HUES48 (cell line): ENCODE measurements at regions not wholly inside any gene's neighbourhood (a gene's known extent, or its start where the extent isn't known, plus 50 kb on each side); places are given as distances from the start of the nearest gene placed in this dataset.

ENCODE experiments used
- H3K27ac ChIP-seq: one replicate; pipeline ENCODE4 v1.7.0; 2013; ENCODE audit warnings: low read depth, low read length, inconsistent platforms
- H3K27me3 ChIP-seq: 2 replicates; pipeline ENCODE4 v1.6.1; 2013; ENCODE audit warnings: mild to moderate bottlenecking, low read length; ENCODE audit not compliant: control insufficient read depth, insufficient read depth
- H3K36me3 ChIP-seq: 2 replicates; pipeline ENCODE4 v1.6.1; 2013; ENCODE audit warnings: low read length; ENCODE audit not compliant: control insufficient read depth, insufficient read depth
- H3K4me1 ChIP-seq: 2 replicates; pipeline ENCODE4 v1.6.1; 2013; ENCODE audit warnings: mild to moderate bottlenecking, low read length; ENCODE audit not compliant: control insufficient read depth, insufficient read depth
- H3K4me3 ChIP-seq: 2 replicates; pipeline ENCODE4 v1.5.1; 2013; ENCODE audit warnings: mild to moderate bottlenecking, low read depth, low read length
- H3K9ac ChIP-seq: 2 replicates; pipeline ENCODE4 v1.6.1; 2013; ENCODE audit warnings: mild to moderate bottlenecking, low read depth, low read length, moderate library complexity
- H3K9me3 ChIP-seq: 2 replicates; pipeline ENCODE4 v1.6.1; 2013; ENCODE audit warnings: low read length; ENCODE audit not compliant: control insufficient read depth, insufficient read depth

DNA sequence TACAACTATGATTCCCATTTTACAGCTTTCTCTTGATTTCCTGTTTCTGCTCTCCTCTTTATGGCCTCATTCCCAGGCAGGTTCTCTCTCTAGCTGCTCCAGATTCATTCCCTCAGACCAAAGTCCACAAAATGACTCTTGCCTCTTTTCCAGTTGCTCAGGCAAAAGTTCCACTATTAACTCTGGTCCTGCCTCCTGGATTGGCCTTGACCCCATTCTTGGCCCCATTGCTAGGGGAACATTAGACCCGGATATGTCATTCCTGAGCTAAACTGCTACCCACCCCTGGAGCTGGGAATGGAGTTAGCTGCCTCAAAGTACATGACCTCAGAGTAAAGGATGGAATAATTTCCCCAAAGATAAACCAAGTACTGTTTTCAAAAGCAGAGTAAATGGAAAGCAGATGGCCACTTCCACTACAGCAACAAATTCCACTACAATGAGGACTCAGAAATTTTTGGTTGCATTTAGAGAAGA is 73.0 kb upstream of the GAP43 start:
- H3K9ac ChIP-seq: no peak overlapping the region
- peaks cover 15% of the 10 kb centered on the region for H3K4me1 ChIP-seq
- H3K27me3 ChIP-seq: no peaks in the 10 kb centered on the region
- H3K36me3 ChIP-seq: no peaks in the 10 kb centered on the region
- 0 out of 2 replicates have a peak, but pooled peaks cover 3% of the 10 kb centered on the region for H3K9me3 ChIP-seq
- no peak overlapping the region for H3K4me3 ChIP-seq
- no peak overlapping the region for H3K27ac ChIP-seq

DNA sequence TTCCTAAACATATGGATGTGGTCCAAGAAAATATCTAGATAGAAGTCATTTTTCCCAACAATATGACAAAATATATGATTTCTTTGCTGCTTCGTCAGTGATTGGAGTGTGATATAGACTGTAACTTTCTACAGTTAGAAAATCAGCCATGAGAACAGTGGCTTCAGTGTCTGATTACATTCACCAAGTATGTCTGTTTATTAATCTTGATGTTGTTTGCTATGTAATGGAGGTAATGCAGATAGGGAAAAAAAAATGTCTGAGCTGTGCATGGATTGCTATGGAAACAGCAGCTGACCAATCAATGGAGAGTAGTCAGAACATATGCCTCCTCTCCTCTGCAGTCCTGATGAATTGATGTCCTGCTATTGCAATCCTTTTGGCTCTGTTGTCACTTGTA is 72.3 kb upstream of the GAP43 start:
- no peak overlapping the region for H3K4me3 ChIP-seq
- H3K27ac ChIP-seq: no peak overlapping the region
- H3K4me1 ChIP-seq: peaks cover 18% of the 10 kb centered on the region
- H3K9ac ChIP-seq: no peak overlapping the region
- H3K9me3 ChIP-seq: 0 out of 2 replicates have a peak, but pooled peaks cover 3% of the 10 kb centered on the region
- no peaks in the 10 kb centered on the region for H3K27me3 ChIP-seq
- no peaks in the 10 kb centered on the region for H3K36me3 ChIP-seq

DNA sequence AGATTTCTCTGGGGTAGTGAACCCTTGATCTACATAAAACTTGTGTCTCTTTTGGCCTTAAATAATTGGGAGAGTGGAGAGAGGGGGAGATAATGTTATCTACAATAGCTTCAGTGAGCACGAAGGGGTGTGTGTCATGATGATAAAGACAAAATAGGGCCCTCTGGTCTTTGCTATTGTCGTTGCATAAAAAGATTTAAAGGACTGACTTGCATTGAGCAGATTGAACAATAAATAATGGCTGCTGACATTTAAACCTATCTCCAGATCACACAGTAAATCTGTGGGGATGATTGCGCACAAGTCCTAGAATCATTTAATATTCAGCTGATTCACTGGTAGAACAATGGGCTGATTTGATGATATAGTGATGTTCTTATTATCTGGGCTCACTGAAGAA is 71.3 kb upstream of the GAP43 start:
- H3K27me3 ChIP-seq: no peaks in the 10 kb centered on the region
- H3K36me3 ChIP-seq: no peaks in the 10 kb centered on the region
- no peak overlapping the region for H3K27ac ChIP-seq
- no peak overlapping the region for H3K4me3 ChIP-seq
- 0 out of 2 replicates have a peak, but pooled peaks cover 3% of the 10 kb centered on the region for H3K9me3 ChIP-seq
- H3K4me1 ChIP-seq: peaks cover 24% of the 10 kb centered on the region
- no peak overlapping the region for H3K9ac ChIP-seq

DNA sequence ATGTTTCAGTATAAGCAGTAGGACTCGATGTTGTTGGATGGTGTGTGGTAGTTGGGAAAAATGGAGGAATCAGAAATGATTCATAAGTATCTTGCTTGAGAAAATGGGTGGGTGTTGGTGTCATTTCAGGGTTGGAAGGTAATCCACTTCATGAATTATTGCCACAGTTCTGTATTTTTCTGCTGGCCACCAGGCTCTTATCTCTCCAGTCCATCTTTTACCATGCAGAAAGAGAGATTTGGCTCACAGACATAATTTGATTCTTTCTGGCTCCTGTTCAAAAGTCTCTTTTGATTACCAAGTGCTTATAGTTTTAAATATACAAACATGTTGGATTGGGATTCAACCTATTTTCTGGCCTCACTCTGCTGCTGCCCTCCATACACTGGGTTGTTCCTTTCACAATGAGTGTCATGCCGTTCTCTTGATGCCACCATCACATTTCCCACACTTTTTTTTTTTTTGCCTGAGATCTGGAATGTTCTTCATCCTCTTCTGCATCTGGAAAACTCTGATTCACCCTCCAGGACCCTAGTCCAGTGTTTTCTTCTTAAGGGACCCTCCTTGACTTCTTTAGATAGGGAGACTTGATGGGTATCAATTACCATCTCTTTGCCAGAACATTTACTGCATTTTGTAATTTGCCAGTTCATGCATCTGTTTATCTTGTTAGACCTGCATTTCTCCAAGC is 69.4 kb upstream of the GAP43 start:
- Histone ChIP-seq H3K4me1 (peaks cover 24% of the 10 kb centered on the region), H3K27ac (no peak overlapping the region), H3K27me3 (no peaks in the 10 kb centered on the region)

DNA sequence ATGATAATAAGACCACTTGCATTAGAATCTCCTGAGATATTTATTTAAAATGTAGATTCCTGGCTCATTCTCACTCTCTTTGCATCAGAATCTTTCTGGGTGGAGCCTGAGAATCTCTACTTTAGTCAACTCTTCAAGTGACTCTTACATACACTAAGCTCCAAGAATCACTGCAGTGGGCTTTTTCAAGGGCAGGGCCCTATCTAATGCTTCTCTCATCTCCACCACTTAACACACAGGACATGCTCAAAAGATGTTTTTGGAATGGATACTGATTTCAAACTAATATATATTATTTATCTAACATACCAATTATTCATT is 68.9 kb upstream of the GAP43 start:
- Histone ChIP-seq H3K9ac (no peak overlapping the region), H3K27ac (no peak overlapping the region), H3K36me3 (no peaks in the 10 kb centered on the region), H3K27me3 (no peaks in the 10 kb centered on the region), H3K4me3 (no peak overlapping the region), H3K9me3 (0 out of 2 replicates have a peak, but pooled peaks cover 3% of the 10 kb centered on the region), H3K4me1 (peaks cover 24% of the 10 kb centered on the region)

More for the DNA sequence above, 69.4 kb upstream of the GAP43 start:
- Histone ChIP-seq H3K9ac (no peak overlapping the region), H3K9me3 (0 out of 2 replicates have a peak, but pooled peaks cover 3% of the 10 kb centered on the region), H3K4me3 (no peak overlapping the region), H3K36me3 (no peaks in the 10 kb centered on the region)

DNA sequence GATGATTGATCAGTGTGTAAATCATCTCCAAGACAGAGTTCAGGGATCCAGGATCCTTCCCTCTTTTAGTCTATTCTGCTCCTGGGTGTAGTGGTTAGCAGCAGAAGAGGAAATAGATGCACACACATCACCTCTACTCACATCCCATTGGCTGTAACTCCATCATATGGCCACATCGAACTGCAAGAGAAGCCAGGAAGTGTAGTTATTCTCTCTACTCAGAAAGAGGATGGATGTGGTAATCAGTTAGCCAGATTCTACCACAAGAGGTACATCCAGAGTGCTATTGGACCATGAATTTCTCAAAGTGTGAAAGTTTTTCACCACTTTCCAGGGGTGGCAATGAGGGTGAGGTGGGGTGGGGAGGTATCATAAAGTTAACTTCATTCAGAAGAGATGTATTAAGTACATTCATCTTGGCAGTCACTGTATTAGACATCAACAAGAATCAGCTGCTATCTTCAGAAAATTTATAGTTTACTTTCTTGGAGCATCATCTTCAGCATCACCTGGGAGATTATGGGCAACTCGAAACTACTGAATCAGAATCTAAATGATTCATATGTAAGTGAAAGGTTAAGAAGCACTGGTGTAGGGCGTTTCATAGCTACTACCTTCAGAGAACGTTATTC is 60.6 kb upstream of the GAP43 start:
- H3K27ac ChIP-seq: no peak overlapping the region
- no peaks in the 10 kb centered on the region for H3K9me3 ChIP-seq
- H3K4me1 ChIP-seq: no peaks in the 10 kb centered on the region
- no peak overlapping the region for H3K9ac ChIP-seq
- H3K4me3 ChIP-seq: no peak overlapping the region
- H3K27me3 ChIP-seq: no peaks in the 10 kb centered on the region
- no peaks in the 10 kb centered on the region for H3K36me3 ChIP-seq

DNA sequence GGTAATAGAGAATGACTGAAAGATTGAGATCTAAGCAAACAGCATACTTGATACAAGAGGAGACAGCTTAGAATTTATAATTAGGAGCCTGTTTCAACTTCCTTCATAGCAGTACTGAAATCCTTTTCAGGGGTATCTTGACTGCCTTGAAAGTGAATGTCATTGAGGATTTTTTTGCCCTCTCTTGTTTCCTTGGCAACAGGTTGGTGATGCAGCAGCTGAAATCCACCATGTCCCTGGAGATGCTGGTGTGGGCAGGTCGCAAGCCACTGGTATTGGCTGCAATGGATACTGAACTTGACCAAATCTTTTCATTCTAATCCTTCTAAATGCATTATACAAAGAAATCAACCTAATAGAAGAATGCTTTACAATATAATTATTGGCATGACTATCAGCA is 59.3 kb upstream of the GAP43 start:
- no peak overlapping the region for H3K4me3 ChIP-seq
- H3K4me1 ChIP-seq: no peaks in the 10 kb centered on the region
- H3K36me3 ChIP-seq: no peaks in the 10 kb centered on the region
- H3K27me3 ChIP-seq: no peaks in the 10 kb centered on the region
- H3K27ac ChIP-seq: no peak overlapping the region
- H3K9me3 ChIP-seq: no peaks in the 10 kb centered on the region
- no peak overlapping the region for H3K9ac ChIP-seq

DNA sequence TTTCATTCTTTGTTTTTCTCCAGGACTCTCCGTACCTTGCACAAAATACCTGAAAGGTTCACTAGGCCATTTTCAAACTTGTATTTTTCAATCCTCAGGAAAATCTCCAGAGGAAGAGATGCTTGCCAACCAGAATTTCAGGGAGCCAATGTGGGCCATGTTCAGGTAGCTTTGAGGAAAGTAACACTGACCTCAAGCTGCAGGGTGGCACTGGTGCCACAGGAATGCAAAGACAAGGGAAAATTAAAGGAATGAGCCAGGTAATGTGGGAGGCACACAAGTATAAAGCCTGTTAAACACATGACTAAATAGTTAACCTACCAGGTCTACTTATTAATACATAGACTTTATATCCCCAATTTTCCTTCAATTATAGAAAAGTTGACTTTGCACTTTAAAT is 51.9 kb upstream of the GAP43 start:
- no peaks in the 10 kb centered on the region for H3K9me3 ChIP-seq
- H3K4me3 ChIP-seq: no peak overlapping the region
- H3K9ac ChIP-seq: no peak overlapping the region
- no peaks in the 10 kb centered on the region for H3K36me3 ChIP-seq
- H3K4me1 ChIP-seq: no peaks in the 10 kb centered on the region
- no peaks in the 10 kb centered on the region for H3K27me3 ChIP-seq
- no peak overlapping the region for H3K27ac ChIP-seq
